Prostate gland (tissue), 2 donors: ENCODE measurements at regions not wholly inside any gene's neighbourhood (a gene's known extent, or its start where the extent isn't known, plus 50 kb on each side); places are given as distances from the start of the nearest gene placed in this dataset.

Experiments used
- CTCF ChIP-seq, 4 experiments: fragments of 200-600 bp in 2 of 4; fragments of 450-650 bp in 2 of 4; sonication (generic) in 2 of 4; IDR thresholded peaks; 1 replicate in 3 of 4; 2 replicates in 1 of 4; pipeline ENCODE4 v1.5.1; 2016 to 2019; ENCODE audit warnings: antibody characterized with exemption in 4 of 4, mild to moderate bottlenecking in 2 of 4, moderate library complexity in 2 of 4
- POLR2A ChIP-seq: fragments of 450-650 bp; IDR thresholded peaks from one replicate; pipeline ENCODE4 v1.6.1; 2016; ENCODE audit warnings: antibody characterized with exemption, mild to moderate bottlenecking

- TF ChIP-seq CTCF (IDR thresholded peaks at IDR 0.05) (no peak), POLR2A (no peak)
These were observed 133.4 kb downstream of the CUL2 start for GRCh38 chr10:34956756-34957155.
